ENCODE measurements at regions not wholly inside any gene's neighbourhood (a gene's known extent, or its start where the extent isn't known, plus 50 kb on each side); places are given as distances from the start of the nearest gene placed in this dataset.
"Not testable (repeated sequence)": the region's sequence is repeated elsewhere in the genome, so short reads cannot be mapped to it uniquely, and the experiment has no call there.

DNA sequence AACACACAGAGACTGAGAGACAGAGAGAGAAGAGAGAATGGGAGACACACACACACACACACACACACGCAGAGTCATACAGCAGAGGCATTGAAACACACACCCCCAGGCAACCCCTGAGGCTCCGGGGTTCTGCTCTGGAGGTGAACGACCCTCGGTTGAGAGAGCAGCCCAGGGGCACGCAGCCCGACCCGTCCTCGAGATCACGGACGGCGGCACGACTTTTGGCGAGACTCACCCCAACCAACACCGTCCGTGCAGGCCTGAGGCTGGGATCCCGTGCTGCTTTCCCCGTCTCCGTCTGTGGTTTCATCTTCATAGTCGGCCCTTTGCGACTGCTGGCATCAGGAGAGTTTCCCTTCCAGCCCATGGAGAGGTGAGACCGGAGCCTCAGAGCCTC, 683.9 kb upstream of the TPTE start:
- intact Hi-C loops (cut with micrococcal nuclease); DNase-seq; CTCF ChIA-PET; H3K4me1 ChIP-seq (ENCODE audit: control insufficient read depth in 2 of 2, insufficient read depth in 2 of 2, low read length in 2 of 2); H3K27me3 Mint-ChIP-seq; H3K27ac Mint-ChIP-seq; H3K27me3 ChIP-seq (ENCODE audit: control insufficient read depth in 2 of 2, insufficient read depth in 2 of 2, low read length in 2 of 2); ATAC-seq; H3K4me3 ChIP-seq (ENCODE audit: low read length); H3K36me3 Mint-ChIP-seq; POLR2A ChIA-PET; H3K27ac ChIP-seq (ENCODE audit: low read depth, low read length); H3K4me3 Mint-ChIP-seq; H3K4me1 Mint-ChIP-seq; H3K36me3 ChIP-seq (ENCODE audit: control insufficient read depth in 2 of 3, insufficient read depth in 3 of 3, low read length in 3 of 3): not testable (repeated sequence)
- H3K9me3 ChIP-seq (ENCODE audit: control insufficient read depth in 2 of 3, low read length in 3 of 3): peaks cover 0 to 21% (median 0%) of the 10 kb centered on the region in 3 experiments
- H3K9me3 Mint-ChIP-seq: peaks cover 9 to 40% (median 21%) of the 10 kb centered on the region in 11 donors

- H3K27ac Mint-ChIP-seq: no peak overlapping the region
These were observed 683.2 kb upstream of the TPTE start for GRCh38 chr21:9837946-9838737.

DNA sequence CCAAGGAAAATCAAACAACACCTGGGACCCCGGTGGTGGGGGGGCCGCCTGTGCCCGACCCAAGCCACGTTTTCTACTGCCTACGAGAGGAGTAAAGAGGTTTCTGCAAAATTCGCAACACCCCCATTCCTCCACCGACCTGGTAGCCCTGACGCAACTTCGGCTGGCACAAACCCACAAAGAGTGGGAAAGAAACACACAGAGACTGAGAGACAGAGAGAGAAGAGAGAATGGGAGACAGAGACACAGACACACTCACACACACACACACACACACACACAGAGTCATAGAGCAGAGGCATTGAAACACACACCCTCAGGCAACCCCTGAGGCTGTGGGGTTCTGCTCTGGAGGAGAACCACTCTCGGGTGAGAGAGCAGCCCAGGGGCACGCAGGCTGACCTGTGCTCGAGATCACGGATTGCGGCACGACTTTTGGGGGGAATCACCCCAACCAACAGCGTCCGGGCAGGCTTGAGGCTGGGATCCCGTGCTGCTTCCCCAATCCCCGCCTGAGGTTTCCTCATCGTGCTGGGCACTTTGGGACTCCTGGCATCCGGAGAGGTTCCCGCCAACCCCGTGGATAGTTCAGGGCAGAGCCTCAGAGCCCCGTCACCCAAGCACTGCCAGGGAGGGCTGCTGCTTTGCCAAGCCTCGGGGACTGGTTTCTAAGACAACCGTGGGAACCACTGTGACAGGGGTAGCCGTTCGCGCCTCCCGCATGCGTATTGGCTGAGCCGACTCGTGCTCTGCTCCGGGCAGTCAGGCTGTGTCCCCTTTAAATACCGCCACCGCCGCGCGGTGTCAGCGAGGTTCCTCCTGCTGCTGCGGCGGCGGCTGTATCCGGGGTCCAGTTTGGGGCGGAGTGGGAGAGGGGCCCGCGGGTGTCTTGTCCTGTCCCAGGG, 682.4 kb upstream of the TPTE start:
- Histone ChIP-seq H3K9me3 (ENCODE audit: control insufficient read depth in 2 of 3, low read length in 3 of 3) (peaks cover 0 to 21% (median 0%) of the 10 kb centered on the region in 3 experiments), H3K36me3 (ENCODE audit: control insufficient read depth in 2 of 3, insufficient read depth in 3 of 3, low read length in 3 of 3) (no peaks in the 10 kb centered on the region), H3K27ac (ENCODE audit: low read depth, low read length) (no peak overlapping the region), H3K27me3 (ENCODE audit: control insufficient read depth in 2 of 2, insufficient read depth in 2 of 2, low read length in 2 of 2) (no peaks in the 10 kb centered on the region), H3K4me3 (ENCODE audit: low read length) (no peak overlapping the region), H3K4me1 (ENCODE audit: control insufficient read depth in 2 of 2, insufficient read depth in 2 of 2, low read length in 2 of 2) (no peaks in the 10 kb centered on the region)
- H3K9me3 Mint-ChIP-seq: peaks cover 9 to 46% (median 29%) of the 10 kb centered on the region in 11 donors
- intact Hi-C loops (cut with micrococcal nuclease): no loop called here
- DNase-seq (peak in 1 of 9 donors; percentile 8), ATAC-seq (peak; percentile 31)
- H3K4me3 Mint-ChIP-seq: no peak overlapping the region
- peaks cover 0 to 5% (median 0%) of the 10 kb centered on the region in 5 donors for H3K36me3 Mint-ChIP-seq
- H3K27ac Mint-ChIP-seq: no peak overlapping the region
- CTCF ChIA-PET: no interaction called here
- H3K27me3 Mint-ChIP-seq: no peaks in the 10 kb centered on the region
- POLR2A ChIA-PET: no interaction called here
- H3K4me1 Mint-ChIP-seq: no peaks in the 10 kb centered on the region

More at GRCh38 chr21:9837946-9838737, 683.2 kb upstream of the TPTE start:
- H3K27me3 ChIP-seq (ENCODE audit: control insufficient read depth in 2 of 2, insufficient read depth in 2 of 2, low read length in 2 of 2): no peaks in the 10 kb centered on the region
- POLR2A ChIA-PET: no interaction called here
- H3K27ac ChIP-seq (ENCODE audit: low read depth, low read length): no peak overlapping the region
- DNase-seq (peak in 1 of 9 donors; percentile 8), ATAC-seq (no peak)
- H3K4me3 Mint-ChIP-seq: no peak overlapping the region
- peaks cover 9 to 46% (median 26%) of the 10 kb centered on the region in 11 donors for H3K9me3 Mint-ChIP-seq
- H3K9me3 ChIP-seq (ENCODE audit: control insufficient read depth in 2 of 3, low read length in 3 of 3): peaks cover 0 to 21% (median 0%) of the 10 kb centered on the region in 3 experiments
- H3K4me1 ChIP-seq (ENCODE audit: control insufficient read depth in 2 of 2, insufficient read depth in 2 of 2, low read length in 2 of 2): no peaks in the 10 kb centered on the region
- H3K4me1 Mint-ChIP-seq: no peaks in the 10 kb centered on the region
- H3K36me3 Mint-ChIP-seq: peaks cover 0 to 5% (median 0%) of the 10 kb centered on the region in 5 donors
- CTCF ChIA-PET: no interaction called here
- H3K27me3 Mint-ChIP-seq: no peaks in the 10 kb centered on the region
- no peak overlapping the region for H3K4me3 ChIP-seq (ENCODE audit: low read length)
- no peaks in the 10 kb centered on the region for H3K36me3 ChIP-seq (ENCODE audit: control insufficient read depth in 2 of 3, insufficient read depth in 3 of 3, low read length in 3 of 3)
- intact Hi-C loops (cut with micrococcal nuclease): no loop called here

DNA sequence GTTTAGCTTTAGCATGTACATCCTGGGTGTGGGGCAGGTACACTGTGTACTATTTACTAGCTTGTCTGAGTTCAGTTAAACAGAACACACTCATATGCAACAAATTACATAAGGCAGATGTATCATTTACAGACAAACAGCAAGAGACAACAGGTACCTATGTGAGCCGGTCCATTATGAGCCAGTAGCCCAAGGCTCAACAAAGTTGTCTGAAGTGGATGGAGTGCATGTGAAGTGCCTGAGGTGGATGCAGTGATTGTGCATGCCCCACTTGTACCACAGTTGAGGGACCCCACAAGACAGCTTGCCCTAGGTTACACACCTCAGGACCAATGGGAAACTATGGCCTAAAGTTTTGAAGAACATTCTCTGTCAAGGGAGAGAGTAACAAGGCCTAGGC, 677.3 kb upstream of the TPTE start:
- ATAC-seq; H3K27ac ChIP-seq (ENCODE audit: low read depth, low read length); H3K27ac Mint-ChIP-seq; H3K4me1 Mint-ChIP-seq; intact Hi-C loops (cut with micrococcal nuclease); H3K4me3 Mint-ChIP-seq; CTCF ChIA-PET; DNase-seq; H3K36me3 ChIP-seq (ENCODE audit: control insufficient read depth in 2 of 3, insufficient read depth in 3 of 3, low read length in 3 of 3); H3K27me3 ChIP-seq (ENCODE audit: control insufficient read depth in 2 of 2, insufficient read depth in 2 of 2, low read length in 2 of 2); H3K36me3 Mint-ChIP-seq; H3K27me3 Mint-ChIP-seq; H3K4me1 ChIP-seq (ENCODE audit: control insufficient read depth in 2 of 2, insufficient read depth in 2 of 2, low read length in 2 of 2); POLR2A ChIA-PET; H3K4me3 ChIP-seq (ENCODE audit: low read length): not testable (repeated sequence)
- peaks cover 0 to 34% (median 21%) of the 10 kb centered on the region in 11 donors for H3K9me3 Mint-ChIP-seq
- H3K9me3 ChIP-seq (ENCODE audit: control insufficient read depth in 2 of 3, low read length in 3 of 3): peaks cover 0 to 15% (median 0%) of the 10 kb centered on the region in 3 experiments

GRCh38 chr21:9847511-9847910, 673.9 kb upstream of the TPTE start:
- CTCF ChIA-PET, H3K27me3 Mint-ChIP-seq, DNase-seq: not testable (repeated sequence)

DNA sequence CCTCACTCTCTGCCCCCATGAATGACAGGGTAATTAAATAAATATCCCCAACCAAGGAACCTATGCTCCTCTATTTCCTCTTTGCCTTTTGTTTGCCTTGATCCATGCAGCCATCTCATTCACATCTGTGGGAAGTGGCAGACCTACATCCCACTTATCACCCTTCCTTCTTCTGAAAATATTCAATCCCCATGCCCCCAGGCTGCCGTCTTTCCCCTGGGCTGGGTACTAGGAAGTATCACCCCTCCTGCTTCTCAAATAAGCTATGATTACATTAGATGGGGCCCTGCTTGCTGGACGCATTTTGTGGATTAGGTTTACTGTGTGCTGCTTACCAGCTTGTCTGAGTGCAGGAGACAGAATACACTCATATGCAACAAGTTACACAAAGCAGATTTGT, 670.2 kb upstream of the TPTE start:
- POLR2A ChIA-PET; H3K4me1 ChIP-seq (ENCODE audit: control insufficient read depth in 2 of 2, insufficient read depth in 2 of 2, low read length in 2 of 2); H3K4me3 Mint-ChIP-seq; ATAC-seq; H3K4me1 Mint-ChIP-seq; H3K27me3 ChIP-seq (ENCODE audit: control insufficient read depth in 2 of 2, insufficient read depth in 2 of 2, low read length in 2 of 2); CTCF ChIA-PET; DNase-seq; intact Hi-C loops (cut with micrococcal nuclease); H3K27ac Mint-ChIP-seq; H3K4me3 ChIP-seq (ENCODE audit: low read length); H3K36me3 ChIP-seq (ENCODE audit: control insufficient read depth in 2 of 3, insufficient read depth in 3 of 3, low read length in 3 of 3); H3K9me3 ChIP-seq (ENCODE audit: control insufficient read depth in 2 of 3, low read length in 3 of 3); H3K27ac ChIP-seq (ENCODE audit: low read depth, low read length); H3K36me3 Mint-ChIP-seq; H3K27me3 Mint-ChIP-seq; H3K9me3 Mint-ChIP-seq: not testable (repeated sequence)

More at GRCh38 chr21:9847511-9847910, 673.9 kb upstream of the TPTE start:
- H3K4me3 ChIP-seq (ENCODE audit: low read length); H3K27ac Mint-ChIP-seq; H3K36me3 Mint-ChIP-seq; POLR2A ChIA-PET; H3K4me3 Mint-ChIP-seq; H3K27me3 ChIP-seq (ENCODE audit: control insufficient read depth in 2 of 2, insufficient read depth in 2 of 2, low read length in 2 of 2); H3K27ac ChIP-seq (ENCODE audit: low read depth, low read length); intact Hi-C loops (cut with micrococcal nuclease); H3K4me1 ChIP-seq (ENCODE audit: control insufficient read depth in 2 of 2, insufficient read depth in 2 of 2, low read length in 2 of 2); H3K4me1 Mint-ChIP-seq; H3K36me3 ChIP-seq (ENCODE audit: control insufficient read depth in 2 of 3, insufficient read depth in 3 of 3, low read length in 3 of 3); ATAC-seq: not testable (repeated sequence)
- peaks cover 0 to 17% (median 9%) of the 10 kb centered on the region in 11 donors for H3K9me3 Mint-ChIP-seq
- H3K9me3 ChIP-seq (ENCODE audit: control insufficient read depth in 2 of 3, low read length in 3 of 3): peaks cover 0 to 13% (median 3%) of the 10 kb centered on the region in 3 experiments
